ENCODE measurements at regions not wholly inside any gene's neighbourhood (a gene's known extent, or its start where the extent isn't known, plus 50 kb on each side); places are given as distances from the start of the nearest gene placed in this dataset.
"Not testable (repeated sequence)": the region's sequence is repeated elsewhere in the genome, so short reads cannot be mapped to it uniquely, and the experiment has no call there.

- ATAC-seq = no peak
Observed at GRCh38 chr6:66054967-66055366, 347.9 kb upstream of the EYS start.

GRCh38 chr6:66051812-66052211, 344.8 kb upstream of the EYS start:
- no peak for ATAC-seq

GRCh38 chr6:66048684-66049474, 341.9 kb upstream of the EYS start:
- no peak for ATAC-seq

GRCh38 chr6:66032626-66033025, 325.6 kb upstream of the EYS start:
- ATAC-seq = no peak

GRCh38 chr6:66029391-66029790, 322.4 kb upstream of the EYS start:
- no peak for ATAC-seq

GRCh38 chr6:65999288-65999791, 292.3 kb upstream of the EYS start:
- ATAC-seq = no peak

GRCh38 chr6:65998544-65998943, 291.5 kb upstream of the EYS start:
- no peak for ATAC-seq

- no peak for ATAC-seq
Observed at GRCh38 chr6:65997539-65997938, 290.5 kb upstream of the EYS start.

GRCh38 chr6:65996096-65996495, 289.1 kb upstream of the EYS start:
- ATAC-seq = no peak

- no peak for ATAC-seq
Observed at GRCh38 chr6:65989676-65990075, 282.6 kb upstream of the EYS start.

- ATAC-seq = no peak
Observed at GRCh38 chr6:65988006-65988405, 281.0 kb upstream of the EYS start.

- no peak for ATAC-seq
Observed at GRCh38 chr6:65984089-65984488, 277.1 kb upstream of the EYS start.

- ATAC-seq = no peak
Observed at GRCh38 chr6:65979120-65979519, 272.1 kb upstream of the EYS start.

GRCh38 chr6:65971252-65971651, 264.2 kb upstream of the EYS start:
- ATAC-seq = not testable (repeated sequence)

GRCh38 chr6:65964261-65964660, 257.2 kb upstream of the EYS start:
- no peak for ATAC-seq

- ATAC-seq = no peak
Observed at GRCh38 chr6:65955034-65955433, 248.0 kb upstream of the EYS start.

- ATAC-seq = no peak
Observed at GRCh38 chr6:65948062-65948461, 241.0 kb upstream of the EYS start.

GRCh38 chr6:65943548-65943947, 236.5 kb upstream of the EYS start:
- ATAC-seq = no peak

GRCh38 chr6:65943051-65943450, 236.0 kb upstream of the EYS start:
- ATAC-seq = no peak

- no peak for ATAC-seq
Observed at GRCh38 chr6:65938000-65938399, 231.0 kb upstream of the EYS start.

- ATAC-seq = no peak
Observed at GRCh38 chr6:65935412-65935811, 228.4 kb upstream of the EYS start.

- ATAC-seq = no peak
Observed at GRCh38 chr6:65933390-65933789, 226.4 kb upstream of the EYS start.

- ATAC-seq = no peak
Observed at GRCh38 chr6:65927141-65927540, 220.1 kb upstream of the EYS start.

GRCh38 chr6:65924411-65924810, 217.4 kb upstream of the EYS start:
- ATAC-seq = no peak

GRCh38 chr6:65922049-65922448, 215.0 kb upstream of the EYS start:
- no peak for ATAC-seq

Data from activated CD4-positive, CD25-positive, alpha-beta regulatory T cell treated with anti-CD3 and anti-CD28 coated beads, Interleukin-2, amount 50 U/mL, for 24 hours (primary cell).